ENCODE measurements at regions not wholly inside any gene's neighbourhood (a gene's known extent, or its start where the extent isn't known, plus 50 kb on each side); places are given as distances from the start of the nearest gene placed in this dataset.

GRCh38 chr3:79848876-79849275 is 81.1 kb upstream of the ROBO1 start:
- TF ChIP-seq POLR2AphosphoS2 (conservative IDR thresholded peaks at IDR 0.05; ENCODE audit: low read length) (no peak), CTCF (IDR thresholded peaks at IDR 0.05) (no peak), CHD2 (IDR thresholded peaks at IDR 0.05; ENCODE audit: low read length, partially characterized antibody) (no peak), SMC3 (IDR thresholded peaks at IDR 0.05) (no peak), JUNB (IDR thresholded peaks at IDR 0.05) (no peak), EP300 (IDR thresholded peaks at IDR 0.05) (no peak), PHF8 (IDR thresholded peaks at IDR 0.05; ENCODE audit: borderline replicate concordance, low read depth) (no peak), CHD4 (IDR thresholded peaks at IDR 0.05; ENCODE audit: borderline replicate concordance) (no peak), RCOR1 (IDR thresholded peaks at IDR 0.05; ENCODE audit: low read depth, low read length) (no peak), MAX (IDR thresholded peaks at IDR 0.05) (no peak), HDAC2 (IDR thresholded peaks at IDR 0.05) (no peak)
- TF ChIP-seq, protein P1, sequence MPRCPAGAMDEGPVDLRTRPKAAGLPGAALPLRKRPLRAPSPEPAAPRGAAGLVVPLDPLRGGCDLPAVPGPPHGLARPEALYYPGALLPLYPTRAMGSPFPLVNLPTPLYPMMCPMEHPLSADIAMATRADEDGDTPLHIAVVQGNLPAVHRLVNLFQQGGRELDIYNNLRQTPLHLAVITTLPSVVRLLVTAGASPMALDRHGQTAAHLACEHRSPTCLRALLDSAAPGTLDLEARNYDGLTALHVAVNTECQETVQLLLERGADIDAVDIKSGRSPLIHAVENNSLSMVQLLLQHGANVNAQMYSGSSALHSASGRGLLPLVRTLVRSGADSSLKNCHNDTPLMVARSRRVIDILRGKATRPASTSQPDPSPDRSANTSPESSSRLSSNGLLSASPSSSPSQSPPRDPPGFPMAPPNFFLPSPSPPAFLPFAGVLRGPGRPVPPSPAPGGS (IDR thresholded peaks at IDR 0.05), result no peak

Measured in A549 (cell line).